NCI-H1092 treated with DMSO at 0.1 percent for 48 hours (cell line): ENCODE measurements at regions not wholly inside any gene's neighbourhood (a gene's known extent, or its start where the extent isn't known, plus 50 kb on each side); places are given as distances from the start of the nearest gene placed in this dataset.
A peak's percentile ranks its signal among the peaks of the same experiment; 100 is the strongest.
"Not testable (repeated sequence)": the region's sequence is repeated elsewhere in the genome, so short reads cannot be mapped to it uniquely, and the experiment has no call there.

Experiments
- DNase-seq: peaks from one replicate; lab custom pipeline; 2025; lab: John Stamatoyannopoulos, UW

GRCh38 chr13:96934889-96935489 is 59.3 kb downstream of the OXGR1 start:
- no peak for DNase-seq

DNA sequence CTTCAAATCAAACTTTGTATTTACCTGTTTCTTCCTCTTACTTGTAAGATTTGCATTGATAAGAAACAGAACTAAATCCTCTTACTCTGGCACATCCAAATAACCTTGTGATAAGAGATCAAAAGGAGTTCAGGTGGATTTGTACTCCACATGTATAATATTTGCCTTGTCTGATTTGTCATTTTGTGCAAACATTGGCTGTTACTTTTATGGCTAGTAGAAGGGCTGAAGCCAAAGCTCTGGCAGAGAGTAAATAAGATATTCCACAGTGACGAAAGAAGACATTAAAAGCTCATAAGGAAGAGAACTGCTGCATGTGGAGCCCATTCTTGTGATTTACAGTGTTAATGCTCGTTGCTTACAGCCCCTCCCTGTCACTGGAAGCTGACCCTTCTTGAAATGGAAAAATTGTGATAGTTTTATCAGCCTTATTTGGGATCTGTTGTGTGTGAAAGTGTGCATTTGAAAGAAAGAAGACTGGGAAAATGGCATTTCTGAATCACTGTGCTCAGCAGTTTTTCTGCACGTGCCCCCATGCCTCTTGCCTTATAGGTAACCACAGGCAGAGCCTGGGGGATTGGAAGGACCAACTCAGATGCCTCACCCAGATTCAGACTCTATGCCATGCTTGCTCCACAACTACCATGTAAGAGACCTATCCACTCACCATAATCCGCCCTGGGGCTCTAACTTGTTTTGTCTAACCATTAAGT is 68.2 kb downstream of the OXGR1 start:
- peak; percentile 40 for DNase-seq

DNA sequence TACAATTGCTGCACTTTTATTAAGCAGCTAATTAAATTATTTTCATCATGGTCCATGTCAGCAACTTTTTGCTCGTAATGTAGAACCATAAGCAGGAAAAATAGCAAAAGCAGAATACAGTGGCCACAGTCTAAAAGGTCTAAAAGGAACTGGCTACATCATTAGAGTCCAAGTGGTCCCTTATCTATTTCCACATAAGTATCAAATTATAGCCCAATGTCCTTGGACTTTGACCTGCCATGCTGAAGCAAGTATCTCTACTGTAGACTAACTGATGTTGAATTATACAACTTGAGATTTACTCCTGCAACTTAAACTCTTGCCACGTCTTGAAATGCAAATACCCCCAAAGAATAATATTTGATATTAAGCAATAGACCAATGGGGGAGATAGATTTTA is 68.8 kb downstream of the OXGR1 start:
- DNase-seq = no peak

DNA sequence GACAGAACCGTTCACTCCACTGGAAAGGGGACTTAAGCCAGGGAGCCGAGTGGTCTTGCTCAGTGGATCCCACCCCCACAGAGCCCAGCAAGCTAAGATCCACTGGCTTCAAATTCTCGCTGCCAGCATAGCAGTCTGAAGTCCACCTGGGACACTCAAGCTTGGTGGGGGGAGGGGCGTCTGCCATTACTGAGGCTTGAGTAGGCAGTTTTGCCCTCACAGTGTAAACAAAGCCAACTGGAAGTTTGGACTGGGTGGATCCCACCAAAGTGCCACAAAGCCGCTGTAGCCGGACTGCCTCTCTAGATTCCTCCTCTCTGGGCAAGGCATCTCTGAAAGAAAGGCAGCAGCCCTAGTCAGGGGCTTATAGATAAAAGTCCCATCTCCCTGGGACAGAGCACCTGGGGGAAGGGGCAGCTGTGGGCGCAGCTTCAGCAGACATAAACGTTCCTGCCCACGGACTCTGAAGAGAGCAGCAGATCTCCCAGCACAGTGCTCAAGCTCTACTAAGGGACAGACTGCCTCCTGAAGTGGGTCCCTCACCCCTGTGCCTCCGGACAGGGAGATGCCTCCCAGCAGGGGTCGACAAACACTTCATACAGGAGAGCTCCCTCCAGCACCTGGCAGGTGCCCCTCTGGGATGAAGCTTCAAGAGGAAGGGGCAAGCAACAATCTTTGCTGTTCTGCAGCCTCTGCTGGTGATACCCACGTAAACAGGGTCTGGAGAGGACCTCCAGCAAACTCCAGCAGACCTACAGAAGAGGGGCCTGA is 75.2 kb downstream of the OXGR1 start:
- DNase-seq = not testable (repeated sequence)

DNA sequence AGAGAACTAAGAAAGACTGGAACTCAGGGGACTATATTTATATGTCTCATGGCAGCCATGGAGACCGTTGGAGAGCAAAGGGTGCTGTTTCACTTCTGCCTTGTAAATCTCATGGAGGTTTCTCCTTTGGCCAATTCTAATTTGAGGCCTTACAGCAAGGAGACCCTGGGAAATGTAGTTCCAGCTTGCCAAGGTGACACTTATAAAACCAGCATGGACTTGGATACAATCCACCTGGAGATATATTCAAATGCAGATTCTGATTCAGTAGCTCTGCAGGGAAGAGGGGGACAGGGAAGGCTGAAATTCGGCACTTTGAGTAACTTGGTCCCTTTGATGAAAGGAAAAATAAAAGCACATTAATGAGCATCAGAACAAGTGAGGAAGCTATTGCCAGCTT is 90.0 kb downstream of the OXGR1 start:
- DNase-seq = no peak

- no peak for DNase-seq
Observed at GRCh38 chr13:96903085-96903484, 91.2 kb downstream of the OXGR1 start.

DNA sequence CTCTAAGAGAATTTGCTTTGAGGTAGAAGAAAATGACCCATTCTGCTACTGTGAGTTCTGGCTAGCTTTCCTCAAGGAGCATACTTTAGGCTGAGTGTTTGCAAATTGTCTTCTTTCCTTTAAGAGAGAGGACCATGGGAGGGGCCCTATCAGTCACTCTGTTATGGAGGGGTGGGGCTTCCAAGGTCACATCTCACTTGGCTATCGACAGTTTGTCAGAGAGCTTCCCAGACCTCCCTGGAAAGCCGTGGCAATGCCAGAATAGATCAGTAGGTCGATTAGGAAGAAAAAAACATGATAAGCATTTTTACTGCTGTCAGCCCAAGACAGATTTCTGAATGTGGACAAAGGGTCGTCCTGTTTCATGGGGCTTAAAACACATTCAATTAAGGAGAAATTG is 93.3 kb downstream of the OXGR1 start:
- DNase-seq = no peak

GRCh38 chr13:96899946-96900345 is 94.3 kb downstream of the OXGR1 start:
- no peak for DNase-seq

DNA sequence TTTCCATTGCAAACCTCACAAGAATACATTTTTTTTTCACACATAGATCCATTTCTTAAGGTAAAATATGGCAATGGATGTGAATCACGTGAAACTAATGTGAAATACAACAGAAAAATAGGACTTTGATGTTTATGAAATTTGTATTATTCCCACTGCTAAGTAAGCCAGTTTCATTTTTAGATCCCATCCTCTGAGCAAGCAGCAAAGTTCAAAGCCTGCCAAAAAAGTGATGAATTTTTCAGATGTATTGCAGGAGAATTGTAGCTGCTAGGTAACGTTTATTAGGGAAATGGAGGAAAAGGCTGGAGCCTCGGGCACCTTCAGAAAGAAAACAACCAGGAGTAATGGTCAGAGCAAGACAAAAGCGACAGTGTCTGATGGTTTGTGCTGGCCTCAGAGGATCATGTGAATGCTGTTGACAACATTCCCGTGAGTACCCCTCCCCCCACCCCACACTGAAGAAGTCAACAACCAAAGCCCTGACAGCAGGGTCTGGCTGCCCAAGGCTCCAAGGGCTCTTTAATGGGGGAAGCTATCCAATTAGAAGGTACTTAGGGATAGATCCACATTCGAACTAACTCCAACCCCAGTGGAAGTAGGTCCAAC is 95.5 kb downstream of the OXGR1 start:
- no peak for DNase-seq

- no peak for DNase-seq
Observed at GRCh38 chr13:96898212-96898611, 96.1 kb downstream of the OXGR1 start.
